Endodermal cell (in vitro differentiated cells): ENCODE measurements at regions not wholly inside any gene's neighbourhood (a gene's known extent, or its start where the extent isn't known, plus 50 kb on each side); places are given as distances from the start of the nearest gene placed in this dataset.
A peak's percentile ranks its signal among the peaks of the same experiment; 100 is the strongest.

ENCODE experiments used
- DNase-seq: peaks from one replicate; pipeline ENCODE4 v3.0.0-alpha.2; 2017
- H3K27ac ChIP-seq: 2 replicates; pipeline ENCODE4 v1.5.1; 2013; ENCODE audit warnings: mild to moderate bottlenecking, low read depth, low read length, moderate library complexity
- H3K27me3 ChIP-seq: 2 replicates; pipeline ENCODE4 v1.6.1; 2013; ENCODE audit warnings: mild to moderate bottlenecking, low read length, moderate library complexity; ENCODE audit not compliant: insufficient read depth, control insufficient read depth, poor library complexity, severe bottlenecking
- H3K36me3 ChIP-seq: 2 replicates; pipeline ENCODE4 v1.7.0; 2013; ENCODE audit warnings: mild to moderate bottlenecking, low read length, moderate library complexity; ENCODE audit not compliant: control insufficient read depth, insufficient read depth
- H3K4me1 ChIP-seq: one replicate; pipeline ENCODE4 v1.7.0; 2013; ENCODE audit warnings: low read length; ENCODE audit not compliant: control insufficient read depth, insufficient read depth
- H3K4me3 ChIP-seq: 2 replicates; pipeline ENCODE4 v1.5.1; 2013; ENCODE audit warnings: mild to moderate bottlenecking, low read length, moderate library complexity
- H3K9ac ChIP-seq: 2 replicates; pipeline ENCODE4 v1.6.1; 2013; ENCODE audit warnings: mild to moderate bottlenecking, low read length, moderate library complexity; ENCODE audit not compliant: poor library complexity, severe bottlenecking; ENCODE audit errors: extremely low read depth
- H3K9me3 ChIP-seq: 2 replicates; pipeline ENCODE4 v1.6.1; 2013; ENCODE audit warnings: mild to moderate bottlenecking, low read length, moderate library complexity; ENCODE audit not compliant: control insufficient read depth
- H3K27ac Mint-ChIP-seq: 2 replicates; pipeline ENCODE4 v1.8.0; 2020; ENCODE audit warnings: mixed read lengths
- H3K27me3 Mint-ChIP-seq: 2 replicates; pipeline ENCODE4 v1.8.0; 2021; ENCODE audit warnings: mild to moderate bottlenecking, mixed read lengths; ENCODE audit not compliant: insufficient read depth
- H3K36me3 Mint-ChIP-seq: 2 replicates; pipeline ENCODE4 v1.8.0; 2020; ENCODE audit warnings: low read depth, mixed read lengths
- H3K4me1 Mint-ChIP-seq: 2 replicates; pipeline ENCODE4 v1.8.0; 2020; ENCODE audit warnings: mixed read lengths
- H3K4me3 Mint-ChIP-seq: 2 replicates; pipeline ENCODE4 v1.8.0; 2020; ENCODE audit warnings: mild to moderate bottlenecking, moderate library complexity, mixed read lengths
- H3K9me3 Mint-ChIP-seq: 2 replicates; pipeline ENCODE4 v1.8.0; 2020; ENCODE audit warnings: mild to moderate bottlenecking, mixed read lengths
- CTCF ChIP-seq: fragments of 200-600 bp; sonication (generic); conservative IDR thresholded peaks from 2 replicates; pipeline ENCODE4 v1.5.0; 2021; ENCODE audit warnings: antibody characterized with exemption, mild to moderate bottlenecking
- WGBS, 2 experiments: methylation state at CpG; one replicate each; pipeline versions ENCODE4 v1.1.5 to v1.1.7; 2013; ENCODE audit warnings: missing lambda C conversion rate in 2 of 2, mixed read lengths in 1 of 2; ENCODE audit not compliant: insufficient coverage in 1 of 2, insufficient read length in 1 of 2; 5-methylcytosine and 5-hydroxymethylcytosine counted together

- no peak overlapping the region for H3K4me3 ChIP-seq
- H3K27me3 Mint-ChIP-seq: no peaks in the 10 kb centered on the region
- no peak for DNase-seq
- no peak overlapping the region for H3K27ac Mint-ChIP-seq
- 90 to 92% methylated on average over 2 of the region's 2 CpGs for WGBS, 2 experiments
- no peaks in the 10 kb centered on the region for H3K9me3 ChIP-seq
- H3K9me3 Mint-ChIP-seq: no peaks in the 10 kb centered on the region
- H3K4me1 ChIP-seq: no peaks in the 10 kb centered on the region
- no peaks in the 10 kb centered on the region for H3K27me3 ChIP-seq
- H3K36me3 Mint-ChIP-seq: no peaks in the 10 kb centered on the region
- H3K27ac ChIP-seq: no peak overlapping the region
- no peaks in the 10 kb centered on the region for H3K36me3 ChIP-seq
- H3K4me1 Mint-ChIP-seq: no peaks in the 10 kb centered on the region
- TF ChIP-seq CTCF: no peak
- H3K4me3 Mint-ChIP-seq: no peak overlapping the region
- no peak overlapping the region for H3K9ac ChIP-seq
Measured at GRCh38 chr5:30331534-30331933, 862.0 kb upstream of the CDH6 start.

DNA sequence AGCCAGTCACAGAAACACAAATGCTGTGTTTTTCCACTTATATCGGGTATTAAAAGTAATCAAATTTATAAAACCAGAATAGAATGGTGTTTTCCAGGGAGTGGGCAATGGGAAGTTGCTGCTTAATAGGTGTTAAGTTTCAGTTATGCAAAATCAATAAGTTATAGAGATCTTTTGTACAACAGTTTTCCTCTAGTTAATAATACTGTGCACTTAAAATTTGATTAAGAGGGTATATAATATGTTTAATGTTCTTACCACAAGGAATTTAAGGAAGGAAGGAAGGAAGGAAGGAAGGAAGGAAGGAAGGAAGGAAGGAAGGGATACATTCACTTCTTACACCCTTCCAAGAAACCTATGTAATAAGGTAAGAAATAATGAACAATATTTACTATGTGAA, 867.7 kb upstream of the CDH6 start:
- H3K4me3 ChIP-seq: no peak overlapping the region
- Mint-ChIP-seq H3K4me1 (no peaks in the 10 kb centered on the region), H3K4me3 (no peak overlapping the region), H3K9me3 (no peaks in the 10 kb centered on the region), H3K27me3 (no peaks in the 10 kb centered on the region), H3K27ac (no peak overlapping the region), H3K36me3 (no peaks in the 10 kb centered on the region)
- H3K27me3 ChIP-seq: no peaks in the 10 kb centered on the region
- no peaks in the 10 kb centered on the region for H3K4me1 ChIP-seq
- 100% methylated on average over 1 of the region's 1 CpG for WGBS, 2 experiments
- H3K9me3 ChIP-seq: no peaks in the 10 kb centered on the region
- no peaks in the 10 kb centered on the region for H3K36me3 ChIP-seq
- no peak overlapping the region for H3K9ac ChIP-seq
- H3K27ac ChIP-seq: no peak overlapping the region
- DNase-seq: no peak
- TF ChIP-seq CTCF: no peak

- TF ChIP-seq CTCF: peak; percentile 59
- Mint-ChIP-seq H3K9me3 (no peaks in the 10 kb centered on the region), H3K4me1 (no peaks in the 10 kb centered on the region), H3K4me3 (no peak overlapping the region), H3K36me3 (no peaks in the 10 kb centered on the region), H3K27me3 (no peaks in the 10 kb centered on the region), H3K27ac (no peak overlapping the region)
- no peaks in the 10 kb centered on the region for H3K36me3 ChIP-seq
- no peak overlapping the region for H3K27ac ChIP-seq
- H3K9me3 ChIP-seq: no peaks in the 10 kb centered on the region
- H3K9ac ChIP-seq: no peak overlapping the region
- no peak overlapping the region for H3K4me3 ChIP-seq
- DNase-seq: peak; percentile 57
- no peaks in the 10 kb centered on the region for H3K27me3 ChIP-seq
- 80% methylated on average over 4 of the region's 4 CpGs; no CpG with 5 or more reads in 1 of the 2 experiments for WGBS, 2 experiments
- no peaks in the 10 kb centered on the region for H3K4me1 ChIP-seq
Measured at GRCh38 chr5:30324083-30324482, 869.4 kb upstream of the CDH6 start.
